Lung (tissue), 11 donors: ENCODE measurements at regions not wholly inside any gene's neighbourhood (a gene's known extent, or its start where the extent isn't known, plus 50 kb on each side); places are given as distances from the start of the nearest gene placed in this dataset.

Source experiments
- ATAC-seq: fragments of 200-7000 bp; cut with Tn5 transposase; one replicate; pipeline ENCODE4 v1.9.1; 2020; ENCODE audit warnings: moderate number of reproducible peaks; ENCODE audit not compliant: insufficient read depth, low FRiP score
- DNase-seq, 3 donors: peaks; one replicate each; pipeline ENCODE4 v3.0.0-alpha.2; 2013 to 2017
- H3K27ac ChIP-seq, 2 donors: one replicate each; pipeline ENCODE4 v1.5.1; 2013; ENCODE audit warnings: mild to moderate bottlenecking in 2 of 2, moderate library complexity in 2 of 2, control low read depth in 1 of 2, inconsistent platforms in 1 of 2, low read depth in 1 of 2, low read length in 1 of 2
- H3K27me3 ChIP-seq, 3 donors: one replicate each; pipeline ENCODE4 v1.5.1; 2013; ENCODE audit warnings: low read length in 2 of 3; ENCODE audit not compliant: control insufficient read depth in 3 of 3, insufficient read depth in 3 of 3
- H3K36me3 ChIP-seq, 4 donors: one replicate each; pipeline ENCODE4 v1.5.1; 2013; ENCODE audit warnings: low read length in 4 of 4, mild to moderate bottlenecking in 1 of 4, moderate library complexity in 1 of 4; ENCODE audit not compliant: control insufficient read depth in 4 of 4, insufficient read depth in 4 of 4
- H3K4me1 ChIP-seq, 5 donors: one replicate each; pipeline ENCODE4 v1.5.1; 2013; ENCODE audit warnings: low read length in 5 of 5, mild to moderate bottlenecking in 2 of 5, moderate library complexity in 1 of 5; ENCODE audit not compliant: control insufficient read depth in 5 of 5, insufficient read depth in 5 of 5
- H3K4me3 ChIP-seq: one replicate; pipeline ENCODE4 v1.5.1; 2013; ENCODE audit warnings: mild to moderate bottlenecking, control low read depth, moderate library complexity
- H3K9ac ChIP-seq, 2 donors: one replicate each; pipeline ENCODE4 v1.5.1; 2013; ENCODE audit warnings: low read length in 2 of 2, control low read depth in 1 of 2; ENCODE audit not compliant: insufficient read depth in 1 of 2
- H3K9me3 ChIP-seq, 4 donors: one replicate each; pipeline ENCODE4 v1.5.1; 2013; ENCODE audit warnings: low read length in 3 of 4, mild to moderate bottlenecking in 1 of 4, moderate library complexity in 1 of 4; ENCODE audit not compliant: control insufficient read depth in 4 of 4, insufficient read depth in 3 of 4
- CTCF ChIP-seq: IDR thresholded peaks from 2 replicates; pipeline ENCODE4 v1.5.1; 2012; ENCODE audit warnings: mild to moderate bottlenecking; ENCODE audit errors: control extremely low read depth, extremely low read depth
- WGBS, 2 donors: extraction: QIAGEN DNeasy Blood & Tissue Kit; methylation state at CpG; one replicate each; pipeline ENCODE4 v1.1.7; 2013; 5-methylcytosine and 5-hydroxymethylcytosine counted together
- donor health status: control.
- donor health status: control.
- donor health status: Bipolar disorder and iron deficiency.
- donor health status: healthy.
- donor health status: DM: yes; HTN: yes; CAD: no.

- no peak overlapping the region for H3K9ac ChIP-seq
- TF ChIP-seq CTCF, result no peak
- no peak overlapping the region for H3K27ac ChIP-seq
- no peak overlapping the region for H3K4me3 ChIP-seq
- ATAC-seq (no peak), DNase-seq (no peak)
- no peaks in the 10 kb centered on the region for H3K36me3 ChIP-seq
- no peaks in the 10 kb centered on the region for H3K4me1 ChIP-seq
- WGBS, 2 donors, result 33 to 90% methylated on average over 1 of the region's 1 CpG
- H3K27me3 ChIP-seq, result no peaks in the 10 kb centered on the region
- no peaks in the 10 kb centered on the region for H3K9me3 ChIP-seq
Observed at GRCh38 chr9:30677221-30677620, 1707.2 kb upstream of the ACO1 start.

GRCh38 chr9:30688801-30689200 is 1695.6 kb upstream of the ACO1 start:
- Histone ChIP-seq H3K36me3 (no peaks in the 10 kb centered on the region), H3K27me3 (no peaks in the 10 kb centered on the region), H3K4me3 (no peak overlapping the region), H3K9me3 (no peaks in the 10 kb centered on the region), H3K27ac (no peak overlapping the region), H3K4me1 (no peaks in the 10 kb centered on the region), H3K9ac (no peak overlapping the region)
- TF ChIP-seq CTCF, result no peak
- WGBS, 2 donors, result 92 to 93% methylated on average over 14 of the region's 14 CpGs
- DNase-seq, result no peak
- no peak for ATAC-seq

- no peak overlapping the region for H3K9ac ChIP-seq
- no peaks in the 10 kb centered on the region for H3K4me1 ChIP-seq
- TF ChIP-seq CTCF, result no peak
- H3K4me3 ChIP-seq, result no peak overlapping the region
- no peak overlapping the region for H3K27ac ChIP-seq
- H3K27me3 ChIP-seq, result no peaks in the 10 kb centered on the region
- H3K36me3 ChIP-seq, result no peaks in the 10 kb centered on the region
- no peaks in the 10 kb centered on the region for H3K9me3 ChIP-seq
- WGBS, 2 donors, result 67 to 71% methylated on average over 2 of the region's 2 CpGs
- ATAC-seq (no peak), DNase-seq (no peak)
Observed at GRCh38 chr9:30697958-30698357, 1686.5 kb upstream of the ACO1 start.

- no peaks in the 10 kb centered on the region for H3K27me3 ChIP-seq
- no peaks in the 10 kb centered on the region for H3K9me3 ChIP-seq
- H3K27ac ChIP-seq, result no peak overlapping the region
- DNase-seq (no peak), ATAC-seq (no peak)
- 74 to 87% methylated on average over 1 of the region's 1 CpG for WGBS, 2 donors
- H3K36me3 ChIP-seq, result no peaks in the 10 kb centered on the region
- H3K4me3 ChIP-seq, result no peak overlapping the region
- TF ChIP-seq CTCF, result no peak
- no peaks in the 10 kb centered on the region for H3K4me1 ChIP-seq
- H3K9ac ChIP-seq, result no peak overlapping the region
Observed at GRCh38 chr9:30711591-30711990, 1672.9 kb upstream of the ACO1 start.
